Neural cell (in vitro differentiated cells): ENCODE measurements at regions not wholly inside any gene's neighbourhood (a gene's known extent, or its start where the extent isn't known, plus 50 kb on each side); places are given as distances from the start of the nearest gene placed in this dataset.

Experiments
- H2AFZ ChIP-seq: fragments of 200-600, 300-800 bp; sonication (generic), shearing (Covaris generic); 2 replicates; pipeline ENCODE4 v1.6.0; 2014; ENCODE audit warnings: low read depth, mild to moderate bottlenecking, antibody characterized with exemption, low read length, moderate library complexity
- H3F3A ChIP-seq: fragments of 200-600 bp; shearing (Covaris generic); 2 replicates; pipeline ENCODE4 v1.6.1; 2016; ENCODE audit warnings: mild to moderate bottlenecking, moderate library complexity, mixed read lengths, antibody characterized with exemption, low read length; ENCODE audit not compliant: insufficient read depth, poor library complexity, severe bottlenecking
- H3K27ac ChIP-seq: fragments of 200-600, 300-800 bp; sonication (generic), shearing (Covaris generic); 2 replicates; pipeline ENCODE4 v1.5.1; 2014; ENCODE audit warnings: mild to moderate bottlenecking, low read length, moderate library complexity
- H3K27me3 ChIP-seq: fragments of 300-800, 200-600 bp; sonication (generic), shearing (Covaris generic); 2 replicates; pipeline ENCODE4 v1.6.0; 2014; ENCODE audit warnings: mild to moderate bottlenecking, low read depth, low read length, moderate library complexity; ENCODE audit not compliant: insufficient read depth
- H3K36me3 ChIP-seq: fragments of 300-800, 200-600 bp; sonication (generic), shearing (Covaris generic); 2 replicates; pipeline ENCODE4 v1.5.1; 2014; ENCODE audit warnings: mild to moderate bottlenecking, antibody characterized with exemption, low read length, moderate library complexity; ENCODE audit not compliant: insufficient read depth
- H3K4me2 ChIP-seq: fragments of 300-800, 200-600 bp; sonication (generic), shearing (Covaris generic); 2 replicates; pipeline ENCODE4 v1.6.0; 2014; ENCODE audit warnings: mild to moderate bottlenecking, low read length
- H3K4me3 ChIP-seq: fragments of 300-800, 200-600 bp; sonication (generic), shearing (Covaris generic); 2 replicates; pipeline ENCODE4 v1.5.1; 2014; ENCODE audit warnings: mild to moderate bottlenecking, low read length, moderate library complexity
- H3K79me2 ChIP-seq: fragments of 200-600 bp; shearing (Covaris generic); replicated peaks from 2 replicates; pipeline ENCODE4 v1.6.0; 2014; ENCODE audit warnings: mild to moderate bottlenecking, low read length, moderate library complexity; ENCODE audit not compliant: insufficient read depth
- H3K9ac ChIP-seq: fragments of 300-800, 200-600 bp; sonication (generic), shearing (Covaris generic); 2 replicates; pipeline ENCODE4 v1.6.1; 2016; ENCODE audit warnings: mild to moderate bottlenecking, low read length, mixed read lengths
- H3K9me2 ChIP-seq: fragments of 200-600 bp; shearing (Covaris generic); 2 replicates; pipeline ENCODE4 v1.6.1; 2016; ENCODE audit warnings: mild to moderate bottlenecking, low read length, mixed read lengths; ENCODE audit not compliant: insufficient read depth
- H3K9me3 ChIP-seq: fragments of 200-600, 300-800 bp; sonication (generic), shearing (Covaris generic); 2 replicates; pipeline ENCODE4 v1.6.1; 2016; ENCODE audit warnings: mild to moderate bottlenecking, mixed run types, low read length, moderate library complexity, mixed read lengths
- H4K20me1 ChIP-seq: fragments of 200-600 bp; shearing (Covaris generic); 2 replicates; pipeline ENCODE4 v1.6.1; 2016; ENCODE audit warnings: mild to moderate bottlenecking, mixed run types; ENCODE audit not compliant: insufficient read depth
- EP300 ChIP-seq: fragments of 450-650 bp; conservative IDR thresholded peaks from 2 replicates; pipeline ENCODE4 v1.6.1; 2014; ENCODE audit warnings: antibody characterized with exemption, mild to moderate bottlenecking, moderate library complexity; ENCODE audit not compliant: poor library complexity, severe bottlenecking
- EZH2 ChIP-seq: fragments of 200-600, 300-800 bp; shearing (Covaris generic), sonication (generic); IDR thresholded peaks from 2 replicates; pipeline ENCODE4 v1.6.1; 2014; ENCODE audit warnings: antibody characterized with exemption, low read length, borderline replicate concordance, mild to moderate bottlenecking; ENCODE audit not compliant: insufficient read depth, poor library complexity, severe bottlenecking
- MXI1 ChIP-seq: fragments of 450-650 bp; conservative IDR thresholded peaks from 2 replicates; pipeline ENCODE4 v1.6.1; 2014; ENCODE audit warnings: antibody characterized with exemption, mild to moderate bottlenecking; ENCODE audit not compliant: poor library complexity, severe bottlenecking
- POLR2AphosphoS5 ChIP-seq: IDR thresholded peaks from 2 replicates; pipeline ENCODE4 v1.6.1; 2012
- RAD21 ChIP-seq: fragments of 450-650 bp; conservative IDR thresholded peaks from 2 replicates; pipeline ENCODE4 v1.6.1; 2014; ENCODE audit warnings: antibody characterized with exemption, mild to moderate bottlenecking, moderate library complexity
- SMC3 ChIP-seq: fragments of 450-650 bp; conservative IDR thresholded peaks from 2 replicates; pipeline ENCODE4 v1.6.1; 2014; ENCODE audit warnings: antibody characterized with exemption, mild to moderate bottlenecking, moderate library complexity; ENCODE audit not compliant: poor library complexity
- TAF1 ChIP-seq: IDR thresholded peaks from 2 replicates; pipeline ENCODE4 v1.6.1; 2012; ENCODE audit warnings: low read depth
- TF ChIP-seq, protein P1 (sequence below): IDR thresholded peaks from 2 replicates; pipeline ENCODE4 v1.6.1; 2012; ENCODE audit warnings: borderline replicate concordance
- TF ChIP-seq, protein P2 (sequence below): fragments of 450-650 bp; IDR thresholded peaks from 2 replicates; pipeline ENCODE4 v1.5.1; 2014; ENCODE audit warnings: antibody characterized with exemption, mild to moderate bottlenecking, moderate library complexity; ENCODE audit not compliant: poor library complexity, severe bottlenecking

DNA sequence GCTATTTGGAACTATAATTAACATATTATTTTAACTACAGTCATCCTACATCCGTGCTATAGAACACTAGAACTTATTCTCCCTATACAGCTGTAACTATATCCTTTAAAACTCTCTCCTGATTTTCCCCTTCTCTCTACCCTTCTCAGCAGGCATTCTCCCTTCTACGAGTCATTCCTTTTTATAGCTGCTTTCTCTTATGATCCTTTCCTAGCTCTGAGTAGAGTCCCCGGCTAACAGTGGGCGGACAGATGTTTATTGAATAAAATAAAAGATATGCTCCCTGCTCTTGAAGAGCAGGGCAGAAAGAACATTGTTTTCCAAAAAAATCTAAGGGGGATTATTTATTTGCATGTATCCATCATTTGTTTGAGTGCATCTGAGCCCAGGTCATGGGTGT lies 246.5 kb upstream of the TMTC4 start:
- no peaks in the 10 kb centered on the region for H3F3A ChIP-seq
- H3K4me3 ChIP-seq, result no peak overlapping the region
- H3K27ac ChIP-seq, result no peak overlapping the region
- no peak overlapping the region for H2AFZ ChIP-seq
- no peaks in the 10 kb centered on the region for H3K9me2 ChIP-seq
- no peak overlapping the region for H3K9ac ChIP-seq
- no peaks in the 10 kb centered on the region for H3K36me3 ChIP-seq
- H3K4me2 ChIP-seq, result no peak overlapping the region
- H3K79me2 ChIP-seq, result no peaks in the 10 kb centered on the region
- no peak for TF ChIP-seq TAF1
- TF ChIP-seq EZH2, result no peak
- no peak for TF ChIP-seq MXI1
- no peak for TF ChIP-seq RAD21
- TF ChIP-seq, protein P1, sequence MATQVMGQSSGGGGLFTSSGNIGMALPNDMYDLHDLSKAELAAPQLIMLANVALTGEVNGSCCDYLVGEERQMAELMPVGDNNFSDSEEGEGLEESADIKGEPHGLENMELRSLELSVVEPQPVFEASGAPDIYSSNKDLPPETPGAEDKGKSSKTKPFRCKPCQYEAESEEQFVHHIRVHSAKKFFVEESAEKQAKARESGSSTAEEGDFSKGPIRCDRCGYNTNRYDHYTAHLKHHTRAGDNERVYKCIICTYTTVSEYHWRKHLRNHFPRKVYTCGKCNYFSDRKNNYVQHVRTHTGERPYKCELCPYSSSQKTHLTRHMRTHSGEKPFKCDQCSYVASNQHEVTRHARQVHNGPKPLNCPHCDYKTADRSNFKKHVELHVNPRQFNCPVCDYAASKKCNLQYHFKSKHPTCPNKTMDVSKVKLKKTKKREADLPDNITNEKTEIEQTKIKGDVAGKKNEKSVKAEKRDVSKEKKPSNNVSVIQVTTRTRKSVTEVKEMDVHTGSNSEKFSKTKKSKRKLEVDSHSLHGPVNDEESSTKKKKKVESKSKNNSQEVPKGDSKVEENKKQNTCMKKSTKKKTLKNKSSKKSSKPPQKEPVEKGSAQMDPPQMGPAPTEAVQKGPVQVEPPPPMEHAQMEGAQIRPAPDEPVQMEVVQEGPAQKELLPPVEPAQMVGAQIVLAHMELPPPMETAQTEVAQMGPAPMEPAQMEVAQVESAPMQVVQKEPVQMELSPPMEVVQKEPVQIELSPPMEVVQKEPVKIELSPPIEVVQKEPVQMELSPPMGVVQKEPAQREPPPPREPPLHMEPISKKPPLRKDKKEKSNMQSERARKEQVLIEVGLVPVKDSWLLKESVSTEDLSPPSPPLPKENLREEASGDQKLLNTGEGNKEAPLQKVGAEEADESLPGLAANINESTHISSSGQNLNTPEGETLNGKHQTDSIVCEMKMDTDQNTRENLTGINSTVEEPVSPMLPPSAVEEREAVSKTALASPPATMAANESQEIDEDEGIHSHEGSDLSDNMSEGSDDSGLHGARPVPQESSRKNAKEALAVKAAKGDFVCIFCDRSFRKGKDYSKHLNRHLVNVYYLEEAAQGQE, result no peak
- no peak for TF ChIP-seq SMC3
- no peak for TF ChIP-seq POLR2AphosphoS5
- no peak for TF ChIP-seq EP300
- TF ChIP-seq, protein P2, sequence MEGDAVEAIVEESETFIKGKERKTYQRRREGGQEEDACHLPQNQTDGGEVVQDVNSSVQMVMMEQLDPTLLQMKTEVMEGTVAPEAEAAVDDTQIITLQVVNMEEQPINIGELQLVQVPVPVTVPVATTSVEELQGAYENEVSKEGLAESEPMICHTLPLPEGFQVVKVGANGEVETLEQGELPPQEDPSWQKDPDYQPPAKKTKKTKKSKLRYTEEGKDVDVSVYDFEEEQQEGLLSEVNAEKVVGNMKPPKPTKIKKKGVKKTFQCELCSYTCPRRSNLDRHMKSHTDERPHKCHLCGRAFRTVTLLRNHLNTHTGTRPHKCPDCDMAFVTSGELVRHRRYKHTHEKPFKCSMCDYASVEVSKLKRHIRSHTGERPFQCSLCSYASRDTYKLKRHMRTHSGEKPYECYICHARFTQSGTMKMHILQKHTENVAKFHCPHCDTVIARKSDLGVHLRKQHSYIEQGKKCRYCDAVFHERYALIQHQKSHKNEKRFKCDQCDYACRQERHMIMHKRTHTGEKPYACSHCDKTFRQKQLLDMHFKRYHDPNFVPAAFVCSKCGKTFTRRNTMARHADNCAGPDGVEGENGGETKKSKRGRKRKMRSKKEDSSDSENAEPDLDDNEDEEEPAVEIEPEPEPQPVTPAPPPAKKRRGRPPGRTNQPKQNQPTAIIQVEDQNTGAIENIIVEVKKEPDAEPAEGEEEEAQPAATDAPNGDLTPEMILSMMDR, result no peak
- H3K9me3 ChIP-seq, result no peaks in the 10 kb centered on the region
- no peaks in the 10 kb centered on the region for H4K20me1 ChIP-seq
- H3K27me3 ChIP-seq, result no peaks in the 10 kb centered on the region

DNA sequence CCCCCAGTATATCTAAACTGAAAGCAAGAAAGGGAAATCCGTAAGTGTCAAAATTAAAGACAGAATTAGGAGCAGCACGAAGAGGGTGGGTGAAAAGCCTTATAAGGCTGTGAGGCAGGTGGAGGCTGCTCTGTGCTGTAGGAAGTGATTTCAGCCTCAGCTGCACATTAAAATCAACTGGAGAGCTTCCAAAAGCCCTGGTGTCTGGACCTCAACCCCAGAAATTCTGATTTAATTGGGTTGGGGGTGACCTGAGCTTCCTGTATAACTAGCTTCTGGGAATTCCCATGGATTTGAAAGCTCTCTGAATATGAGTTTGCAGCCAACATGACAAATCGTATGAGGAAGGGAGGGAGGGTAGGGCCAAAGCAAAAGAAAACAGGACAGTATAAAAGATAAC lies 242.4 kb upstream of the TMTC4 start:
- H3K36me3 ChIP-seq, result no peaks in the 10 kb centered on the region
- H4K20me1 ChIP-seq, result no peaks in the 10 kb centered on the region
- no peak overlapping the region for H3K9ac ChIP-seq
- TF ChIP-seq EZH2 (no peak), TAF1 (no peak), EP300 (no peak), SMC3 (no peak), POLR2AphosphoS5 (no peak), MXI1 (no peak), RAD21 (no peak)
- TF ChIP-seq, protein P1, result no peak
- no peak overlapping the region for H3K27ac ChIP-seq
- no peaks in the 10 kb centered on the region for H3K9me2 ChIP-seq
- H2AFZ ChIP-seq, result no peak overlapping the region
- H3K27me3 ChIP-seq, result no peaks in the 10 kb centered on the region
- H3K4me3 ChIP-seq, result no peak overlapping the region
- no peaks in the 10 kb centered on the region for H3F3A ChIP-seq
- no peaks in the 10 kb centered on the region for H3K79me2 ChIP-seq
- no peaks in the 10 kb centered on the region for H3K9me3 ChIP-seq
- H3K4me2 ChIP-seq, result no peak overlapping the region
